GM21526 (cell line): ENCODE measurements at regions not wholly inside any gene's neighbourhood (a gene's known extent, or its start where the extent isn't known, plus 50 kb on each side); places are given as distances from the start of the nearest gene placed in this dataset.
A peak's percentile ranks its signal among the peaks of the same experiment; 100 is the strongest.
"Not testable (repeated sequence)": the region's sequence is repeated elsewhere in the genome, so short reads cannot be mapped to it uniquely, and the experiment has no call there.

Source experiments
- ATAC-seq: cut with Tn5 transposase; IDR thresholded peaks from one replicate; pipeline ENCODE4 v1.9.1; 2021; ENCODE audit warnings: moderate library complexity; ENCODE audit not compliant: unreplicated experiment, low FRiP score

GRCh38 chr1:228887960-228888359 is 152.7 kb downstream of the RHOU start:
- no peak for ATAC-seq

GRCh38 chr1:228889289-228889688 is 154.0 kb downstream of the RHOU start:
- no peak for ATAC-seq

- ATAC-seq: no peak
Observed at GRCh38 chr1:228891272-228892034, 156.2 kb downstream of the RHOU start.

- not testable (repeated sequence) for ATAC-seq
Observed at GRCh38 chr1:228892200-228892599, 156.9 kb downstream of the RHOU start.

GRCh38 chr1:228894442-228894989 is 159.2 kb downstream of the RHOU start:
- no peak for ATAC-seq

- ATAC-seq: no peak
Observed at GRCh38 chr1:228897901-228898300, 162.6 kb downstream of the RHOU start.

- ATAC-seq: peak; percentile 83
Observed at GRCh38 chr1:228898582-228898992, 163.3 kb downstream of the RHOU start.

- ATAC-seq: no peak
Observed at GRCh38 chr1:228899421-228899956, 164.2 kb downstream of the RHOU start.

GRCh38 chr1:228900099-228900885 is 165.0 kb downstream of the RHOU start:
- ATAC-seq: no peak

GRCh38 chr1:228900886-228901392 is 165.7 kb downstream of the RHOU start:
- ATAC-seq: no peak

- no peak for ATAC-seq
Observed at GRCh38 chr1:228901936-228902681, 166.8 kb downstream of the RHOU start.

- ATAC-seq: no peak
Observed at GRCh38 chr1:228902781-228903433, 167.6 kb downstream of the RHOU start.

GRCh38 chr1:228903434-228904071 is 168.3 kb downstream of the RHOU start:
- ATAC-seq: no peak

GRCh38 chr1:228904222-228904621 is 168.9 kb downstream of the RHOU start:
- no peak for ATAC-seq

GRCh38 chr1:228905701-228906101 is 170.4 kb downstream of the RHOU start:
- no peak for ATAC-seq

- ATAC-seq: no peak
Observed at GRCh38 chr1:228906223-228906860, 171.1 kb downstream of the RHOU start.

GRCh38 chr1:228911225-228912210 is 176.2 kb downstream of the RHOU start:
- ATAC-seq: no peak
